ENCODE measurements at regions not wholly inside any gene's neighbourhood (a gene's known extent, or its start where the extent isn't known, plus 50 kb on each side); places are given as distances from the start of the nearest gene placed in this dataset.
A peak's percentile ranks its signal among the peaks of the same experiment; 100 is the strongest.

GRCh38 chr4:159047478-159048165, 55.3 kb upstream of the RAPGEF2 start:
- no peak for TF ChIP-seq CTCF (IDR thresholded peaks at IDR 0.05; ENCODE audit: low read depth, low read length, missing control alignments)
- no peak overlapping the region for H3K4me3 ChIP-seq (ENCODE audit: low read depth, low read length)
- DNase-seq (ENCODE audit: low read depth), result no peak
- in situ Hi-C loops (cut with HindIII; ENCODE audit: low sequenced_read_pairs), result no loop called here

DNA sequence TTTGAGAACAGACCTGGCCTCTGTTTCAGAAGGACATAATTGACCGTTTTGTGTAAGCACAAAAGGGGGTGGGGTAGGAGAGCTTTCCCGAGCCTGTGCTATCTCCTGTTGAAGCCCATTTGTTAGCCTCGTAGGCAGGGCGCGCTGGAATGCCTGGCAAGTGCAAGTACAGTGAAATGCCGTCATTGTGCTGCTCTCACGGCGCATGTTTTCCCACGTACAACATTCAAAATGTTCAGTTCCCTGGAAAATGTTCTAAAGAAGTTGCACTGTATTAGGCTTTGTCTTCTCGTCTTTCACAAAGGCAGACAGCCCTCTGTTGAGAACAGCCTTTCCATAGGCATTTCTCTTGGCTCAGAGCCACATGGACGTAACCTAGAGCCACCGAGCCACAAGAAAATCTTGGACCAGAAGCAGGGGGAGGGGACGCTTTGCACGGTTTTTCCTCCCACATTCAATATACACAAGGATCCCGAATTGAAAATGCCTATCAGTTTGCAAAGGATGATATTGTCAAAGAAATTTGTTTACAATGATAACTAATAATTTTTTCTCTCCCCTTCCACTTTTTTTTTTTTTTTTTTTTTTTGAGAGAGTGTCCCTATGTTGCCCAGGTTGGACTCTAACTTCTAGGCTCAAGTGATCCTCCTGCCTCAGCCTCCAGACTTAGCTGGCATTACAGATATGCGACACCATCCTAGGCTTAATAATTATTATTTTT, 54.6 kb upstream of the RAPGEF2 start:
- no peak for TF ChIP-seq CTCF (IDR thresholded peaks at IDR 0.05; ENCODE audit: low read depth, low read length, missing control alignments)
- DNase-seq (ENCODE audit: low read depth), result peak; percentile 78
- in situ Hi-C loops (cut with HindIII; ENCODE audit: low sequenced_read_pairs), result no loop called here
- H3K4me3 ChIP-seq (ENCODE audit: low read depth, low read length), result peak overlapping the region; percentile 26

- H3K4me3 ChIP-seq (ENCODE audit: low read depth, low read length), result no peak overlapping the region
- no peak for TF ChIP-seq CTCF (IDR thresholded peaks at IDR 0.05; ENCODE audit: low read depth, low read length, missing control alignments)
- DNase-seq (ENCODE audit: low read depth), result no peak
- in situ Hi-C loops (cut with HindIII; ENCODE audit: low sequenced_read_pairs), result no loop called here
These were observed 53.0 kb upstream of the RAPGEF2 start for GRCh38 chr4:159049780-159050375.

- H3K4me3 ChIP-seq (ENCODE audit: low read depth, low read length), result no peak overlapping the region
- in situ Hi-C loops (cut with HindIII; ENCODE audit: low sequenced_read_pairs), result no loop called here
- DNase-seq (ENCODE audit: low read depth), result no peak
- TF ChIP-seq CTCF (IDR thresholded peaks at IDR 0.05; ENCODE audit: low read depth, low read length, missing control alignments), result no peak
These were observed 51.4 kb upstream of the RAPGEF2 start for GRCh38 chr4:159051245-159052071.

GRCh38 chr4:159052315-159052714, 50.6 kb upstream of the RAPGEF2 start:
- TF ChIP-seq CTCF (IDR thresholded peaks at IDR 0.05; ENCODE audit: low read depth, low read length, missing control alignments), result no peak
- H3K4me3 ChIP-seq (ENCODE audit: low read depth, low read length), result no peak overlapping the region
- no peak for DNase-seq (ENCODE audit: low read depth)
- in situ Hi-C loops (cut with HindIII; ENCODE audit: low sequenced_read_pairs), result no loop called here
